GM12801 (cell line): ENCODE measurements at regions not wholly inside any gene's neighbourhood (a gene's known extent, or its start where the extent isn't known, plus 50 kb on each side); places are given as distances from the start of the nearest gene placed in this dataset.

Experiments used
- TF ChIP-seq, protein P1 (sequence below): IDR thresholded peaks from one replicate; pipeline ENCODE4 v1.5.1; 2011; ENCODE audit warnings: control low read depth; ENCODE audit not compliant: insufficient read length; ENCODE audit errors: extremely low read depth

DNA sequence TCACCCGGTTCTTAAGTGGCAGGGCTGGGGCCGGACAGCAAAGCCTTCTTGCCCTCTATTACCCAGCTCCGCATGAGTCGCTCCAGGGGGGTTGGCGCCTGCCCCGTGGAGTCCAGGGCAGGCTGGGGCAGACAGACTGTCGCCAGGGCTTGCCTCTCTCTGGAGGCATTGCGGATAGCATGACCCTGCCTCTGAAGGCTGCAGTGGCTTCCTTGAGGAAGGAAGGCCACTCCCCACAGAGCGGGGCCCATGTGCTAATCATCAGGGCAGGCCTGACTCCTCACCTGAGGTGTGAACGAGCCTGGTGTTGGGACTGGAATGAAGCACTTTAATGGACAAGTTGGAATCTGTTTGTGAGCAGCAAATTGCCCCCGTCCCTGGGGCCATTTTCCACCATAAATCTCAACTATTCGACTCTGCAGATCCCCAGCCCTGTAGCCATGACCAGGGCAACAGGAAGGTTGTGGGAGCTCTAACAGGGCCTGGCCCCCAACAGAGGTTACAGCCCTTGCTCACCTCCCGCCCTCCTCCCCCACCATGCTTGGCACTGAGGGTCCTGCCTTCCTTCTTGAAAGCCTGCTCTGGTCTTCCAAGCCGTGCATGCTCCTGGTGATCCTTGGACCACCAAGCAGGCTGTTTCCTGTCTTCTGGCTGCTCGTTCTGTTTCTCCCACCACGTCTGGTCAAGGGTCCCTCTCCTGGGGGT, 144.9 kb upstream of the HAAO start:
- TF ChIP-seq, protein P1, sequence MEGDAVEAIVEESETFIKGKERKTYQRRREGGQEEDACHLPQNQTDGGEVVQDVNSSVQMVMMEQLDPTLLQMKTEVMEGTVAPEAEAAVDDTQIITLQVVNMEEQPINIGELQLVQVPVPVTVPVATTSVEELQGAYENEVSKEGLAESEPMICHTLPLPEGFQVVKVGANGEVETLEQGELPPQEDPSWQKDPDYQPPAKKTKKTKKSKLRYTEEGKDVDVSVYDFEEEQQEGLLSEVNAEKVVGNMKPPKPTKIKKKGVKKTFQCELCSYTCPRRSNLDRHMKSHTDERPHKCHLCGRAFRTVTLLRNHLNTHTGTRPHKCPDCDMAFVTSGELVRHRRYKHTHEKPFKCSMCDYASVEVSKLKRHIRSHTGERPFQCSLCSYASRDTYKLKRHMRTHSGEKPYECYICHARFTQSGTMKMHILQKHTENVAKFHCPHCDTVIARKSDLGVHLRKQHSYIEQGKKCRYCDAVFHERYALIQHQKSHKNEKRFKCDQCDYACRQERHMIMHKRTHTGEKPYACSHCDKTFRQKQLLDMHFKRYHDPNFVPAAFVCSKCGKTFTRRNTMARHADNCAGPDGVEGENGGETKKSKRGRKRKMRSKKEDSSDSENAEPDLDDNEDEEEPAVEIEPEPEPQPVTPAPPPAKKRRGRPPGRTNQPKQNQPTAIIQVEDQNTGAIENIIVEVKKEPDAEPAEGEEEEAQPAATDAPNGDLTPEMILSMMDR: no peak

DNA sequence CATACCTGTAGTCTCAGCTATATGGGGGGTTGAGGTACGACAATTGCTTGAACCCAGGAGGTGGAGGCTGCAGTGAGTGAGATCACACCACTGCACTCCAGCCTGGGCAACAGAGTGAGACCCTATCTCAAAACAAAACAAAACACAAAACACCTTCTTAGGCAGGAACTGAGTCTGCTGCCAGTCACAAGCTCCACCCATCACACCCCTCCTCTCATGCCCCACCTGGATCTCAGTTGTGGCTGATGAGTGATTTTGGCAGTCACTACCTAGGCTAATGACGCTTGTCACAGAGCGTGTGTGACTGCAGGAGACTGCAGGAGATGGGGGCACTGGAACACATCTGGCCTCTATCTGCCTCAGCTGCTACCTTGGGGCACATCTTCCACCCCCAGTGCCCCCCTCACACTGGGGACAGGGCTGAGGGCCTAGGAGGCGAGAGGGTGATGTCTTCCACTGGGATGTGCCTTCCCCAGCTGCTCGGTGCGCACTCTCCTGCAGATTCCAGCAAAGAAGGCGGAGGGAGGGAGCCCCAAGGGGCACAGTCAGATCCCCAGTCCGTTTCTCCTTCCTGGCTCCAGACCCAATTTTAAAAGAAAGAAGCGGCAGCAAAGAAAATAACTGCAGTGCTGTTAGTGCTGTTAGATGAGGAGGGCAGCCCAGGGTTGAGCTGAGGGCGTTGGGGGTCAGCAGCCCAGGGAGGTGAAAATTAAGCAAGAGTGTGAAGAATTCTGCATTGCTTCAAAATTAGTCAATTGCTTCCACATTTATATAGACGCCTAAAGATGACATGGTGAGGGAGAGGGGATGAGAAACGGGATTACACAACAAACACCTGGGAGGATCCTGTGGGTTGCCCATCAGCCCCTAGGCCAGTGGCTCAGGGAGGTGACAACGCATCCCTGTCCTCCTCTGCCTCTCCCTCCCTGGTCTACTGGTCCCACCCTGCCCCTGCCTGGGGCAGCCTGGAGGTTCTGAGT, 143.6 kb upstream of the HAAO start:
- TF ChIP-seq, protein P1: no peak

DNA sequence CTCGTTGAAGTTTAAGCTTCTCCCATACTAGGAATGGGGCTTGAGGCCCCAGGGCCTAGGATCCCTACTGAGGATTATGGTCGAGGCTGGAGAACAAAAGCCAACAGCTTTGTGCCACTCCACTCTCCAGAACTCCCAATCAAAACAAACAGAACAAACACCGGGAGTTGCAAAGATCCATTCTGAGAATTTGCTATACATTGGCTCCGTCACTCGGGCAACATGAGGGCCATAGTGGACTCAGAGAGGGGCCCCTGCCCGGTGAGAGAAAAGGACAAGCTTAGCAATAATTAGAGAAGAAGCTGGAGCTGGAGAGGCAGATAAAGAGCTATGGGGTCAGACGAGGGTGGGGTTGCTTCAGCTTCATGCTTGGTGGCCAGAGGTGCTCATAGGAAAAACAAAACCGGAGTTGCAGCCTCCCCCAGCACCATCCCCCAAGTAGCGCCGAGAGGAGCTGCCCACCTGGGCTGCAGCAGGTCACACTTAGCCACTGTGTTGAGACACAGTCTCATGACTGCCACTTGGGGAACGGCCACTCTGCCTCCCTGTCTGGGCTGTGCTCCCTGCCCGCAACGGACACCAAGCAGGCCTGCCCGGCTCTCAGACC, 142.3 kb upstream of the HAAO start:
- TF ChIP-seq, protein P1: no peak

DNA sequence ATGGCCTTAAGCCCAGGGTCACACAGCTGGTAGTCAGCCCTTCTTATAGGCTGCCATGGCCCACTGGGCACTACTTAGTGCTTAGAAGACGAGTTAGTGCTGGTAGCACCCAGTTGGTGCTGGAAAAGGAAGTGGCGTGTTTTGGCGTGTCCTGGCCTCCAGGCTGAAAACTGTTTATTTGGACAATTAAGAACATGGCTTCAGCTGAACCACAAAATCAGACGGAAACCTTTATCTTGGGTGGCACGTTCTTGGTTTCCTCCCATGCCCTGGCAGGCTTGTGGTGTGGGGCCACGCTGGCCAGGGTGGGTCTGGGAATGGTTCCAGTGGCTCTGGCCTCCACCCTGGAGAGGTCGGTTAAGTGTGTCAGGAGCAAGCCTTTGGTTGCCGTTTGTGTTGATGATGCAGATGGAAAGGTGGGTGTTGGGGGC, 141.5 kb upstream of the HAAO start:
- TF ChIP-seq, protein P1: no peak

DNA sequence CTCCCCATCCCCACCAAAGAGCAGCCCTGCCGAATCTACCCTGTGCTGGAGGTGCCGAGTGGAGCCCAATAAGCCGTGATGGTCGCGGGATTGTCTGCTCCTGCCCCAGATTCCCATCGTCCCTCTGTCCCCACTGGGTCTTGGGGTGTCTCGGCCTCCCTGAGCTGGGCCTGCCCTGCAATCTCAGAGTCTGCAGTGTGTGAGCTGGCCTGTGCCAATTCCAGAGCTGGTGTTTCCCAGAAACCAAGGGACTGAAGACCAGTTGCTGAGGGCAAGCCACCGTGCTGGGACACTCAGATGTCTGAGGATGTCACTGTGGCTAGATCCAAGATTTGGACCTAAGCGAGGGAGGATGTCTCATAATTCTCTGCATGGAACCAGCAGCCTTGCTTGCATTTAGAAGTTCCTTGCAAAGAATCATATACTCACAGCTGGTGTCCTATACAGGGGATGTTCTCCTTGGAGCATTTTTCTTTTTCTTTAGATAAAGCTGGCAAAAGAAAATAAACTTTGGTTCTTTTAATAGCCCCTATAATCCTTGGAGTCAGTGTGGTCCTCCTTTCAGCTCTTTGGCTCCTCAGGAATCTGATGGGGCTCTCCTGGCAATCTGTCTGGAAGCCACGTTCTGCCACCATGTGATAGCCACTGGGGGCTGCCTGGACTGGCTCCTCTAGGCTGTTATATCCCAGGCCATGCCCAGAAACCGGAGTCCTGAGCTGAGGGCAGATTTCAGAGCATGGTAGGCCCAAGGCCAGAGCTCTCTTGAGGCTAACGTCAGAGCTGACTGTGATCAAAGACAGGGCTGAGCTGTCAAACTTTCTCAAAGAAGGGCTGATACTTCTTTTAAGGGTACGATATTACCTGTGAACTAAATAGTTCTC, 140.1 kb upstream of the HAAO start:
- TF ChIP-seq, protein P1: no peak

DNA sequence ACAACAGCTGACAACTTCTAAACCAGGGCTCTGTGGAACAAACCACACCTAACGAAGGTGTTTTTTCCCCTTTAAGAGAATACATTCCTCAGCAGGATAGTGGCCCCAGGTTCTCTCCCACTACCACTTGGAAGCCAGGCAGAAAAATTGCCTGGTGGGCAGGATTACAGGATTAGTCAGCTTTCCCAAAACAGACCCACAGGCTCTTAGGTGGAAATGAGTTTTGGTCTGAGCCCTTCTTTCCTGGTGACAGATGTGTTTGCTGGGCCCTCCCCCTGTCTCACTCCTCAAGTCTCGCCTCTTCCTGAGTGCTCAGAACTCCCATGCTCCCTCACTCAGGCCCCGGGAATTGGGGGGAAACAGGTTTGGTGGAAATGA, 139.4 kb upstream of the HAAO start:
- TF ChIP-seq, protein P1: no peak
